Cardiac fibroblast (primary cell): ENCODE measurements at regions not wholly inside any gene's neighbourhood (a gene's known extent, or its start where the extent isn't known, plus 50 kb on each side); places are given as distances from the start of the nearest gene placed in this dataset.

Source experiments
- DNase-seq, 2 donors: peaks; one replicate each; pipeline versions ENCODE4 v3.0.0 to v3.0.0-alpha.2; 2010; ENCODE audit warnings: low read depth in 2 of 2
- H3K4me3 ChIP-seq, 2 donors: replicated peaks in 1 of 2; 1 replicate in 1 of 2; 2 replicates in 1 of 2; pipeline ENCODE4 v1.5.1; 2011; ENCODE audit warnings: low read depth in 2 of 2, low read length in 2 of 2, mild to moderate bottlenecking in 2 of 2, moderate library complexity in 1 of 2
- TF ChIP-seq, protein P1 (sequence below): IDR thresholded peaks from one replicate; pipeline ENCODE4 v1.5.1; 2011; ENCODE audit warnings: low read depth, mild to moderate bottlenecking, low read length, inconsistent platforms

- TF ChIP-seq, protein P1, sequence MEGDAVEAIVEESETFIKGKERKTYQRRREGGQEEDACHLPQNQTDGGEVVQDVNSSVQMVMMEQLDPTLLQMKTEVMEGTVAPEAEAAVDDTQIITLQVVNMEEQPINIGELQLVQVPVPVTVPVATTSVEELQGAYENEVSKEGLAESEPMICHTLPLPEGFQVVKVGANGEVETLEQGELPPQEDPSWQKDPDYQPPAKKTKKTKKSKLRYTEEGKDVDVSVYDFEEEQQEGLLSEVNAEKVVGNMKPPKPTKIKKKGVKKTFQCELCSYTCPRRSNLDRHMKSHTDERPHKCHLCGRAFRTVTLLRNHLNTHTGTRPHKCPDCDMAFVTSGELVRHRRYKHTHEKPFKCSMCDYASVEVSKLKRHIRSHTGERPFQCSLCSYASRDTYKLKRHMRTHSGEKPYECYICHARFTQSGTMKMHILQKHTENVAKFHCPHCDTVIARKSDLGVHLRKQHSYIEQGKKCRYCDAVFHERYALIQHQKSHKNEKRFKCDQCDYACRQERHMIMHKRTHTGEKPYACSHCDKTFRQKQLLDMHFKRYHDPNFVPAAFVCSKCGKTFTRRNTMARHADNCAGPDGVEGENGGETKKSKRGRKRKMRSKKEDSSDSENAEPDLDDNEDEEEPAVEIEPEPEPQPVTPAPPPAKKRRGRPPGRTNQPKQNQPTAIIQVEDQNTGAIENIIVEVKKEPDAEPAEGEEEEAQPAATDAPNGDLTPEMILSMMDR, result no peak
- no peak overlapping the region for H3K4me3 ChIP-seq
- no peak for DNase-seq
These were observed 324.8 kb upstream of the GULP1 start for GRCh38 chr2:187966924-187967323.

- DNase-seq, result no peak
- no peak overlapping the region for H3K4me3 ChIP-seq
- TF ChIP-seq, protein P1, result no peak
These were observed 319.8 kb upstream of the GULP1 start for GRCh38 chr2:187971893-187972292.

- TF ChIP-seq, protein P1, result no peak
- DNase-seq, result no peak
- no peak overlapping the region for H3K4me3 ChIP-seq
These were observed 315.3 kb upstream of the GULP1 start for GRCh38 chr2:187976259-187976985.

DNA sequence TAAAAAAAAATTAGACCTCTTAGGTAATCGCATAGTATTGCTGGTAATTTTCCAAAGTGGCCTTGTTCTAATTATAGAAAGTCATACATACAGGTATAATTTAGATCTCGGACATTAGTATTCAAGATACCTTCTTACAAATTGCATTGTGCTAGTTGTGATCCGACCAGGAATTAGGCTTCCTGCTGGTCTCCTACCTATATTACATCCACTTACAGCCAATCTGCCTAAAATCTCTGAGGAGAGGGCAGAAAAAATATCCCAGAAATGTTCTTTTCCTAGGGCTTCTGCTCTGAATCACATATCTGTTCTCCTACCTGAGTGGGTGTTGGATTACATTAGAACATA is 314.7 kb upstream of the GULP1 start:
- no peak overlapping the region for H3K4me3 ChIP-seq
- DNase-seq, result no peak
- TF ChIP-seq, protein P1, result no peak

DNA sequence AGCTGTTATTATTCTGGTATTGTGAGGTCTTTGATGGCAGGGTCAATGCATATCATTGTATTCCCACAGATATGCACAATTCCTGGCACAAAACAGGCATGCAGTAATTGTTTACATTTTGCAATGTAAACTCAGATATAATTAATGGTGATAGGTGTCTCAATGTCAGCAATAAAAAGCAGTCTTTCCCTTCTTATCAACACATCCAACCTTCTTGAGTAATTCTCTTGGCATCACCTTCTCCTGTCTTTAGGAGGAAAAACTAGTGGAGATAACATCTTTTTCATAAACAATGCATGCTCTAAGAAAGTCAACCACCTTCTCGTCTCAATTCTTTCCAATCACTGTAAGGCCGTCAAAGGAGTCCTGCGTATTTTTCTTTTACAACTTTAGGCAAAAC is 313.3 kb upstream of the GULP1 start:
- DNase-seq, result no peak
- no peak overlapping the region for H3K4me3 ChIP-seq
- TF ChIP-seq, protein P1, result no peak

- TF ChIP-seq, protein P1, result no peak
- peak; percentile 79 to 86 for DNase-seq
- no peak overlapping the region for H3K4me3 ChIP-seq
These were observed 309.0 kb upstream of the GULP1 start for GRCh38 chr2:187982668-187983067.

- TF ChIP-seq, protein P1, result no peak
These were observed 306.5 kb upstream of the GULP1 start for GRCh38 chr2:187985195-187985594.

More at GRCh38 chr2:187985195-187985594, 306.5 kb upstream of the GULP1 start:
- DNase-seq, result no peak
- no peak overlapping the region for H3K4me3 ChIP-seq
